ENCODE measurements at regions not wholly inside any gene's neighbourhood (a gene's known extent, or its start where the extent isn't known, plus 50 kb on each side); places are given as distances from the start of the nearest gene placed in this dataset.

GRCh38 chr2:386406-387103 is 98.7 kb upstream of the ALKAL2 start:
- 74 to 89% (median 86%) methylated on average over 9 to 10 of the region's 10 CpGs for WGBS, 4 donors
- TF ChIP-seq CTCF (IDR thresholded peaks at IDR 0.05) (no peak), POLR2A (IDR thresholded peaks at IDR 0.05) (no peak)
- Histone ChIP-seq H3K4me3 (no peak overlapping the region), H3K27me3 (no peaks in the 10 kb centered on the region), H3K27ac (no peak overlapping the region), H3K4me1 (replicated peaks in 1 of 2) (no peaks in the 10 kb centered on the region), H3K36me3 (replicated peaks in 1 of 2) (no peaks in the 10 kb centered on the region), H3K9me3 (replicated peaks in 1 of 3) (no peaks in the 10 kb centered on the region)
- no peak for DNase-seq
- intact Hi-C loops (cut with DNase I): no loop called here

- TF ChIP-seq POLR2A (IDR thresholded peaks at IDR 0.05) (no peak), CTCF (IDR thresholded peaks at IDR 0.05) (no peak)
- intact Hi-C loops (cut with DNase I): no loop called here
These were observed 97.9 kb upstream of the ALKAL2 start for GRCh38 chr2:385785-386184.

GRCh38 chr2:385061-385460 is 97.2 kb upstream of the ALKAL2 start:
- no peak for TF ChIP-seq POLR2A (IDR thresholded peaks at IDR 0.05)
- no peak for TF ChIP-seq CTCF (IDR thresholded peaks at IDR 0.05)
- intact Hi-C loops (cut with DNase I): no loop called here
- Histone ChIP-seq H3K4me1 (replicated peaks in 1 of 2) (no peaks in the 10 kb centered on the region), H3K27ac (no peak overlapping the region), H3K36me3 (replicated peaks in 1 of 2) (no peaks in the 10 kb centered on the region), H3K9me3 (replicated peaks in 1 of 3) (no peaks in the 10 kb centered on the region), H3K4me3 (no peak overlapping the region), H3K27me3 (no peaks in the 10 kb centered on the region)
- DNase-seq: no peak
- WGBS, 4 donors: 83 to 93% (median 87%) methylated on average over 8 to 9 of the region's 9 CpGs

More at GRCh38 chr2:385785-386184, 97.9 kb upstream of the ALKAL2 start:
- no peak for DNase-seq
- H3K36me3 ChIP-seq (replicated peaks in 1 of 2): no peaks in the 10 kb centered on the region
- no peak overlapping the region for H3K27ac ChIP-seq
- no peaks in the 10 kb centered on the region for H3K9me3 ChIP-seq (replicated peaks in 1 of 3)
- no peak overlapping the region for H3K4me3 ChIP-seq
- no peaks in the 10 kb centered on the region for H3K27me3 ChIP-seq
- WGBS, 4 donors: 72 to 83% (median 75%) methylated on average over 6 of the region's 6 CpGs
- no peaks in the 10 kb centered on the region for H3K4me1 ChIP-seq (replicated peaks in 1 of 2)

GRCh38 chr2:383888-384287 is 96.0 kb upstream of the ALKAL2 start:
- Histone ChIP-seq H3K4me1 (replicated peaks in 1 of 2) (no peaks in the 10 kb centered on the region), H3K27me3 (no peaks in the 10 kb centered on the region), H3K27ac (no peak overlapping the region), H3K36me3 (replicated peaks in 1 of 2) (no peaks in the 10 kb centered on the region), H3K9me3 (replicated peaks in 1 of 3) (no peaks in the 10 kb centered on the region), H3K4me3 (no peak overlapping the region)
- intact Hi-C loops (cut with DNase I): no loop called here
- 77 to 85% (median 84%) methylated on average over 6 to 10 of the region's 10 CpGs for WGBS, 4 donors
- TF ChIP-seq CTCF (IDR thresholded peaks at IDR 0.05) (no peak), POLR2A (IDR thresholded peaks at IDR 0.05) (no peak)
- no peak for DNase-seq
